ENCODE measurements at regions not wholly inside any gene's neighbourhood (a gene's known extent, or its start where the extent isn't known, plus 50 kb on each side); places are given as distances from the start of the nearest gene placed in this dataset.

GRCh38 chr5:174545926-174546325 lies 178.5 kb upstream of the MSX2 start:
- Histone ChIP-seq H2BK20ac (ENCODE audit: low read length) (no peak overlapping the region), H4K91ac (replicated peaks; ENCODE audit: insufficient read length, low read length) (no peak overlapping the region), H3K27me3 (replicated peaks in 1 of 4; ENCODE audit: control insufficient read depth in 3 of 4, extremely low read depth in 1 of 4, insufficient read depth in 3 of 4, low read length in 3 of 4) (no peaks in the 10 kb centered on the region), H3K79me2 (ENCODE audit: control insufficient read depth in 1 of 2, insufficient read depth in 2 of 2, low read length in 2 of 2) (no peaks in the 10 kb centered on the region), H4K8ac (ENCODE audit: extremely low read depth, insufficient read depth, low read length) (no peak overlapping the region), H3K14ac (ENCODE audit: insufficient read length) (no peak overlapping the region), H3K4me2 (ENCODE audit: insufficient read depth in 1 of 2, low read depth in 2 of 2, low read length in 2 of 2) (no peak overlapping the region), H4K20me1 (replicated peaks in 1 of 2; ENCODE audit: control insufficient read depth in 1 of 2, insufficient read depth in 2 of 2, low read length in 2 of 2) (no peaks in the 10 kb centered on the region), H3K23me2 (ENCODE audit: low read depth, low read length) (no peaks in the 10 kb centered on the region), H3K56ac (replicated peaks; ENCODE audit: insufficient read length, low read depth, low read length) (no peak overlapping the region), H3K36me3 (ENCODE audit: control insufficient read depth in 2 of 4, insufficient read depth in 4 of 4, low read length in 3 of 4) (no peaks in the 10 kb centered on the region), H3K27ac (ENCODE audit: low read depth, low read length) (no peak overlapping the region), H3K4me1 (replicated peaks in 1 of 4; ENCODE audit: control insufficient read depth in 3 of 4, insufficient read depth in 4 of 4, low read length in 3 of 4) (no peaks in the 10 kb centered on the region), H3K9ac (replicated peaks in 1 of 4; ENCODE audit: extremely low read depth in 1 of 4, low read depth in 3 of 4, low read length in 3 of 4) (no peak overlapping the region), H3K79me1 (ENCODE audit: low read depth, low read length) (no peaks in the 10 kb centered on the region), H2BK15ac (ENCODE audit: low read length) (no peak overlapping the region), H2AK5ac (ENCODE audit: low read depth, low read length) (no peak overlapping the region), H2BK5ac (ENCODE audit: low read depth, low read length) (no peak overlapping the region), H2BK120ac (replicated peaks; ENCODE audit: low read depth, low read length) (no peak overlapping the region), H4K5ac (ENCODE audit: insufficient read length, low read depth, low read length) (no peak overlapping the region), H3K9me3 (ENCODE audit: insufficient read depth in 2 of 2, low read depth in 1 of 2, low read length in 1 of 2) (no peaks in the 10 kb centered on the region), H2AFZ (ENCODE audit: low read length) (no peak overlapping the region), H3K23ac (ENCODE audit: insufficient read length) (no peak overlapping the region), H2BK12ac (ENCODE audit: low read depth, low read length) (no peak overlapping the region), H3K4me3 (ENCODE audit: extremely low read depth in 1 of 4, insufficient read depth in 2 of 4, low read depth in 3 of 4, low read length in 4 of 4) (no peak overlapping the region), H3K18ac (ENCODE audit: extremely low read depth, low read length) (no peak overlapping the region), H3K4ac (replicated peaks; ENCODE audit: insufficient read length, low read depth, low read length) (no peak overlapping the region)
- FAIRE-seq (no peak), DNase-seq (ENCODE audit: low read depth in 1 of 2, low spot score in 2 of 2) (no peak)
- ChIA-PET POLR2A (ENCODE audit: partially characterized antibody) (no interaction called here), CTCF (ENCODE audit: partially characterized antibody) (interaction anchor here (1.4 kb wide), 1 partner anchor 94 kb away, joined by 3 read pairs; no protein-coding TSS in a partner anchor)
- 100% methylated on average over 3 of the region's 3 CpGs; no CpG with 5 or more reads in 1 of the 2 experiments for WGBS, 2 experiments (ENCODE audit: extremely low coverage in 1 of 2, insufficient coverage in 1 of 2, insufficient read length in 1 of 2, insufficient replicate concordance in 2 of 2, low coverage in 1 of 2, low lambda C conversion rate in 2 of 2, missing lambda C conversion rate in 1 of 2)
- no peak for TF ChIP-seq NANOG (IDR thresholded peaks at IDR 0.05; ENCODE audit: insufficient read depth, low read depth, low read length, poor library complexity, severe bottlenecking)
- TF ChIP-seq, protein P1, sequence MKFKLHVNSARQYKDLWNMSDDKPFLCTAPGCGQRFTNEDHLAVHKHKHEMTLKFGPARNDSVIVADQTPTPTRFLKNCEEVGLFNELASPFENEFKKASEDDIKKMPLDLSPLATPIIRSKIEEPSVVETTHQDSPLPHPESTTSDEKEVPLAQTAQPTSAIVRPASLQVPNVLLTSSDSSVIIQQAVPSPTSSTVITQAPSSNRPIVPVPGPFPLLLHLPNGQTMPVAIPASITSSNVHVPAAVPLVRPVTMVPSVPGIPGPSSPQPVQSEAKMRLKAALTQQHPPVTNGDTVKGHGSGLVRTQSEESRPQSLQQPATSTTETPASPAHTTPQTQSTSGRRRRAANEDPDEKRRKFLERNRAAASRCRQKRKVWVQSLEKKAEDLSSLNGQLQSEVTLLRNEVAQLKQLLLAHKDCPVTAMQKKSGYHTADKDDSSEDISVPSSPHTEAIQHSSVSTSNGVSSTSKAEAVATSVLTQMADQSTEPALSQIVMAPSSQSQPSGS (IDR thresholded peaks at IDR 0.05; ENCODE audit: low read length), result no peak
- TF ChIP-seq NRF1 (IDR thresholded peaks at IDR 0.05; ENCODE audit: low read depth, low read length), result no peak
- TF ChIP-seq JUND (IDR thresholded peaks at IDR 0.05; ENCODE audit: low read length), result no peak
- TF ChIP-seq POU5F1 (IDR thresholded peaks at IDR 0.05; ENCODE audit: low read depth, low read length), result no peak
